ENCODE measurements at regions not wholly inside any gene's neighbourhood (a gene's known extent, or its start where the extent isn't known, plus 50 kb on each side); places are given as distances from the start of the nearest gene placed in this dataset.

DNA sequence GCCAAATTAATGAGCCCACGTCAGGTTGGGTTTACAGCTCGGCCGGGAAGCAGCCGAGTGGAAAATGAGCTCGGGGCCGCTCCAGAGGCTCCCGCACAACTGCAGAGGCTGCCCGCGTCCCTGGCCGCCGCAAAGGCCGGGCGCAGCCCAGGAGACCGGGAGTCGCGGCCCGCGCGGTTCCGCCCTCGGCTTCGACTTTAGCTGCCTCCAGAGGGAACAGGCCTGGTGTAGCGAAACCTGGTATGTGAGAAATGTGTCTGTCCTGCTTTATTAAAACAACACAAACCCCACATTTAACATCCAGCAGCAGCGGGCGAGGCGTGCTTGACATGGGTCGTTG, 66.2 kb downstream of the FOXD1 start:
- TF ChIP-seq, protein P1, sequence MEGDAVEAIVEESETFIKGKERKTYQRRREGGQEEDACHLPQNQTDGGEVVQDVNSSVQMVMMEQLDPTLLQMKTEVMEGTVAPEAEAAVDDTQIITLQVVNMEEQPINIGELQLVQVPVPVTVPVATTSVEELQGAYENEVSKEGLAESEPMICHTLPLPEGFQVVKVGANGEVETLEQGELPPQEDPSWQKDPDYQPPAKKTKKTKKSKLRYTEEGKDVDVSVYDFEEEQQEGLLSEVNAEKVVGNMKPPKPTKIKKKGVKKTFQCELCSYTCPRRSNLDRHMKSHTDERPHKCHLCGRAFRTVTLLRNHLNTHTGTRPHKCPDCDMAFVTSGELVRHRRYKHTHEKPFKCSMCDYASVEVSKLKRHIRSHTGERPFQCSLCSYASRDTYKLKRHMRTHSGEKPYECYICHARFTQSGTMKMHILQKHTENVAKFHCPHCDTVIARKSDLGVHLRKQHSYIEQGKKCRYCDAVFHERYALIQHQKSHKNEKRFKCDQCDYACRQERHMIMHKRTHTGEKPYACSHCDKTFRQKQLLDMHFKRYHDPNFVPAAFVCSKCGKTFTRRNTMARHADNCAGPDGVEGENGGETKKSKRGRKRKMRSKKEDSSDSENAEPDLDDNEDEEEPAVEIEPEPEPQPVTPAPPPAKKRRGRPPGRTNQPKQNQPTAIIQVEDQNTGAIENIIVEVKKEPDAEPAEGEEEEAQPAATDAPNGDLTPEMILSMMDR (IDR thresholded peaks at IDR 0.05): no peak
- TF ChIP-seq POLR2A (IDR thresholded peaks at IDR 0.05): no peak
- TF ChIP-seq POLR2AphosphoS5 (IDR thresholded peaks at IDR 0.05; ENCODE audit: insufficient read depth in 1 of 2, low read depth in 1 of 2): no peak
